ENCODE measurements at regions not wholly inside any gene's neighbourhood (a gene's known extent, or its start where the extent isn't known, plus 50 kb on each side); places are given as distances from the start of the nearest gene placed in this dataset.
A peak's percentile ranks its signal among the peaks of the same experiment; 100 is the strongest.

GRCh38 chr9:88733651-88734421 is 198.9 kb downstream of the NXNL2 start:
- Histone ChIP-seq H3K4me2 (peak overlapping the region in 8 of 11 experiments; percentile 11 to 51 (median 38); a peak in 14 of 22 replicates), H3K4me1 (peaks cover 0 to 10% (median 8%) of the 10 kb centered on the region in 10 experiments; a peak in 14 of 20 replicates), H3K36me3 (no peaks in the 10 kb centered on the region), H3K9me3 (replicated peaks in 1 of 11) (peaks cover 0 to 11% (median 0%) of the 10 kb centered on the region in 11 experiments; a peak in 2 of 22 replicates), H3K9ac (no peak overlapping the region), H3K27me3 (no peaks in the 10 kb centered on the region; a peak in 1 of 22 replicates), H3K4me3 (no peak overlapping the region), H3K27ac (no peak overlapping the region), H4K20me1 (no peaks in the 10 kb centered on the region)
- TF ChIP-seq Cebpa-rat (IDR thresholded peaks at IDR 0.05): no peak

DNA sequence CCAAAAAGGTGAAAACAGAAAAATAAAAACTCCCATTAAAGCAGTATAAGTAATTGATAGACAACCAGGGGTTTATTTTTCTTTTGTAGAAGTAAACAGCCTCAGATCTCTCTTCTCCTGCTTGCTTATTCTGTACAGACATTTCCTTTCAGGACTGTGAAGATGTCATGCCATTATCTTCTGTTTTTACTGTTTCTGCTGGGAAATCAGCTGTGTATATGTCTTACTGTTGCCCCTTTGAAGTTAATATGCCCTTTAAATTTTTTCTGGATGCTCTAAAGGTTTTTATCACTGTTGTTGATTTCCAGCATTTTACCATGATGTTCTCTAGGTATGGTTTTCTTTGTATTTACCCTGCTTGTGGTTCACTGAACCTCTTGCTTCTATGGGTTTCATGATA is 199.5 kb downstream of the NXNL2 start:
- H3K36me3 ChIP-seq: no peaks in the 10 kb centered on the region
- H4K20me1 ChIP-seq: no peaks in the 10 kb centered on the region
- no peak overlapping the region for H3K4me2 ChIP-seq
- TF ChIP-seq Cebpa-rat (IDR thresholded peaks at IDR 0.05): no peak
- no peak overlapping the region for H3K9ac ChIP-seq
- H3K4me1 ChIP-seq: peaks cover 0 to 10% (median 8%) of the 10 kb centered on the region in 10 experiments; a peak in 14 of 20 replicates
- H3K27ac ChIP-seq: no peak overlapping the region
- H3K27me3 ChIP-seq: no peaks in the 10 kb centered on the region; a peak in 1 of 22 replicates
- H3K4me3 ChIP-seq: no peak overlapping the region
- peaks cover 0 to 11% (median 0%) of the 10 kb centered on the region in 11 experiments; a peak in 2 of 22 replicates for H3K9me3 ChIP-seq (replicated peaks in 1 of 11)

DNA sequence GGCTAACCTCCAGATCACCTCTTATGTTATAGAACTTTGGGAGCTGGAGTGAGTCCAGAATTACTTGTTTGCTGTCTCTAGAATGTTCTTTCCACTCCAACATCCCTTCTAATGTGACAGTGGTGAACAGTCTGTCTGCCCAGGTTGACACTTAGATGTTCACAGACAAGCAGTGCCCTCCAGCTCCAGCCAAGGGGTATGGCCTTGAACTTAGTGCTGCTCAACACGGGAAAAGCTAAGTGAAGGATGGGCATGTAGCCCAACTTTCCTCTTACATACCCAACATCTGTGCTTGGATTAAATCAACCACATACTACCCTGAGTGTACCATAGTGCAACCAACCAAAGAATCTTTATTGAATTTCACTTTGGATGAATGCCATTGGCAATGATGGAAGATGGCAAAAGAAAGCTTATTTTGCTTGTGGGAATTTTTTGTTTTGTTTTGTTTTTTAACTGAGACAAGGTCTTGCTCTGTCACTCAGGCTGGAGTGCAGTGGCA is 201.2 kb downstream of the NXNL2 start:
- no peaks in the 10 kb centered on the region for H3K36me3 ChIP-seq
- H3K27me3 ChIP-seq: no peaks in the 10 kb centered on the region; a peak in 1 of 22 replicates
- no peaks in the 10 kb centered on the region for H4K20me1 ChIP-seq
- no peak overlapping the region for H3K4me2 ChIP-seq
- H3K9me3 ChIP-seq (replicated peaks in 1 of 11): peaks cover 0 to under 1% (median 0%) of the 10 kb centered on the region in 11 experiments; a peak in 1 of 22 replicates
- H3K4me3 ChIP-seq: no peak overlapping the region
- no peak overlapping the region for H3K27ac ChIP-seq
- TF ChIP-seq Cebpa-rat (IDR thresholded peaks at IDR 0.05): no peak
- no peak overlapping the region for H3K9ac ChIP-seq
- H3K4me1 ChIP-seq: peaks cover 0 to 10% (median 8%) of the 10 kb centered on the region in 10 experiments; a peak in 14 of 20 replicates

DNA sequence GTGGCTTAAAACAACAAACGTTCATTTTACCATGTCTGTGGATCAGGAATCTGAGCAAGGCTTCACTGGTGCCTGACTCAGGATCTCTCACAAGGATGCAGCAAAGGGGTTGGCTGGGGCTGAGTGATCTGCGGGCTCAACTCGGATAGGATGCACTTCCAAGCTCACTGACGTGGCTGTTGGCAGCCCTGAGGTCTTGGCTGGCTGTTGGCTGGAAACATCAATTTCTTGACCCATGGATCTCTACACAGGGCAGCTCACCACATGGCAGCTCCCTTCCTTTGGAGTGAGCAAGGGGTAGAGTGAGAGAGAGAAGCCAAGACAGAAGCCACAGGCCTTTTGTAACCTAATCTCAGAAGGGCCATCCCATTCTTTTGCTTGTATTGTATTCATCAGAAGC is 202.1 kb downstream of the NXNL2 start:
- no peak for TF ChIP-seq Cebpa-rat (IDR thresholded peaks at IDR 0.05)
- Histone ChIP-seq H3K36me3 (no peaks in the 10 kb centered on the region), H3K9me3 (replicated peaks in 1 of 11) (no peaks in the 10 kb centered on the region), H3K4me3 (no peak overlapping the region), H3K4me1 (peaks cover 0 to 10% (median 8%) of the 10 kb centered on the region in 10 experiments; a peak in 14 of 20 replicates), H4K20me1 (no peaks in the 10 kb centered on the region), H3K27ac (no peak overlapping the region), H3K27me3 (no peaks in the 10 kb centered on the region; a peak in 1 of 22 replicates), H3K9ac (no peak overlapping the region), H3K4me2 (no peak overlapping the region)

GRCh38 chr9:88737876-88738275 is 202.9 kb downstream of the NXNL2 start:
- Histone ChIP-seq H3K9ac (no peak overlapping the region), H3K27me3 (no peaks in the 10 kb centered on the region; a peak in 1 of 22 replicates), H3K4me1 (peaks cover 0 to 10% (median 8%) of the 10 kb centered on the region in 10 experiments; a peak in 14 of 20 replicates), H3K9me3 (replicated peaks in 1 of 11) (no peaks in the 10 kb centered on the region), H4K20me1 (no peaks in the 10 kb centered on the region), H3K27ac (no peak overlapping the region), H3K4me2 (no peak overlapping the region), H3K36me3 (no peaks in the 10 kb centered on the region), H3K4me3 (no peak overlapping the region)
- TF ChIP-seq Cebpa-rat (IDR thresholded peaks at IDR 0.05): no peak

GRCh38 chr9:88738709-88739108 is 203.7 kb downstream of the NXNL2 start:
- no peak overlapping the region for H3K4me3 ChIP-seq
- H3K27me3 ChIP-seq: no peaks in the 10 kb centered on the region; a peak in 1 of 22 replicates
- TF ChIP-seq Cebpa-rat (IDR thresholded peaks at IDR 0.05): no peak
- H4K20me1 ChIP-seq: no peaks in the 10 kb centered on the region
- H3K4me2 ChIP-seq: no peak overlapping the region
- peaks cover 0 to 5% (median 4%) of the 10 kb centered on the region in 10 experiments; a peak in 13 of 20 replicates for H3K4me1 ChIP-seq
- H3K9ac ChIP-seq: no peak overlapping the region
- H3K27ac ChIP-seq: no peak overlapping the region
- H3K9me3 ChIP-seq (replicated peaks in 1 of 11): no peaks in the 10 kb centered on the region
- H3K36me3 ChIP-seq: no peaks in the 10 kb centered on the region

DNA sequence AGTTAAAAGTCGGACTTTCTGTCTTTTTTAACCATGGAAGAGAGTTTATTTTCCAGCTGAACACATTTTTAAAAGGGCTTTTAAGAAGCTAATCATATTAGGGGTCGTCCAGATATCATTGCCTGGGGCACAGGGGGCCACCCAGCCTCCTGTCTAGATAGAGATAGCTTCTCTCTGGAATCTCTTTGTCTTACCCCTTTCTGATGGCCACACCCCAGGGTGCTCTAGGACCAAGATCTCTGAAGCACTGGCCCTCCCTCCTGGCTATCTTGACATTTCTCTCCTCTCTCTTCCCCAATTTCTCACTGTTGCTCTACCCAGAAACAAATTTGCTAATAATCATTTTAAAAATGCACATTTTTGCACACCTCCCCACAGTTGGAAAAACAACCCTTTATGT is 204.4 kb downstream of the NXNL2 start:
- Histone ChIP-seq H3K4me3 (no peak overlapping the region), H3K27ac (no peak overlapping the region)

DNA sequence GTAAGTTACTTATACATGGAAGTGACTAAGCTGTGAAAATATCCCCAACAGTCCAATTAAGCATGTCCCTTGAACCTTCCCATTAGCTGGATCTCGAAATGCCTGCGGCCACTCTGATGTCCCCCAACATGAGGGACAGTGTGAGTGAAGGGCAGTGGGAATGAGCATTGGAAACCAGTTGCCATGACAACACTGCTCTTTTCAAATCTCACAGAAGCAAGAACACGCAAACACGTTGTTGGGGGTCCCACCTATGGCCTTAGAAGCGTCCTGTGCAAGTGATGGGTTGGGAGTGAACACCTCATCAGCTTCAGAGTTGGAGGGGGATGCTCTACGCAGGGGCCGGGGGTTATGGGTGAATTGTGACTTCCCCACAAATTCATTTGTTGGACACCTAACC is 205.9 kb downstream of the NXNL2 start:
- Histone ChIP-seq H3K4me3 (no peak overlapping the region), H3K27ac (no peak overlapping the region), H3K36me3 (no peaks in the 10 kb centered on the region), H3K4me1 (peaks cover 0 to 4% (median 0%) of the 10 kb centered on the region in 10 experiments; a peak in 5 of 20 replicates), H3K27me3 (no peaks in the 10 kb centered on the region), H3K9me3 (replicated peaks in 1 of 11) (no peaks in the 10 kb centered on the region), H3K4me2 (no peak overlapping the region), H3K9ac (no peak overlapping the region), H4K20me1 (no peaks in the 10 kb centered on the region)
- TF ChIP-seq Cebpa-rat (IDR thresholded peaks at IDR 0.05): no peak

More for the DNA sequence above, 204.4 kb downstream of the NXNL2 start:
- Histone ChIP-seq H3K27me3 (no peaks in the 10 kb centered on the region), H3K36me3 (no peaks in the 10 kb centered on the region), H3K9me3 (replicated peaks in 1 of 11) (no peaks in the 10 kb centered on the region), H3K9ac (no peak overlapping the region), H4K20me1 (no peaks in the 10 kb centered on the region), H3K4me1 (no peaks in the 10 kb centered on the region), H3K4me2 (no peak overlapping the region)
- no peak for TF ChIP-seq Cebpa-rat (IDR thresholded peaks at IDR 0.05)

- no peak overlapping the region for H3K9ac ChIP-seq
- H3K27ac ChIP-seq: no peak overlapping the region
- H3K4me2 ChIP-seq: no peak overlapping the region
- peaks cover 0 to 8% (median 2%) of the 10 kb centered on the region in 10 experiments; a peak in 15 of 20 replicates for H3K4me1 ChIP-seq
- no peaks in the 10 kb centered on the region for H4K20me1 ChIP-seq
- no peak overlapping the region for H3K4me3 ChIP-seq
- H3K9me3 ChIP-seq (replicated peaks in 1 of 11): no peaks in the 10 kb centered on the region
- no peaks in the 10 kb centered on the region for H3K27me3 ChIP-seq
- no peaks in the 10 kb centered on the region for H3K36me3 ChIP-seq
- no peak for TF ChIP-seq Cebpa-rat (IDR thresholded peaks at IDR 0.05)
Observed at GRCh38 chr9:88741335-88741734, 206.4 kb downstream of the NXNL2 start.
